Prostate gland (tissue), 2 donors: ENCODE measurements at regions not wholly inside any gene's neighbourhood (a gene's known extent, or its start where the extent isn't known, plus 50 kb on each side); places are given as distances from the start of the nearest gene placed in this dataset.

Experiments used
- DNase-seq: peaks from one replicate; pipeline ENCODE4 v3.0.0-alpha.2; 2019; ENCODE audit warnings: low spot score
- H3K27ac ChIP-seq, 2 donors: fragments of 200-600 bp; sonication (generic); 2 replicates each; pipeline ENCODE4 v1.5.1; 2017 to 2019
- H3K27me3 ChIP-seq: fragments of 200-600 bp; sonication (generic); replicated peaks from 2 replicates; pipeline ENCODE4 v1.5.1; 2019; ENCODE audit not compliant: insufficient read depth
- H3K36me3 ChIP-seq, 2 donors: fragments of 200-600 bp; sonication (generic); 1 replicate in 1 of 2; 2 replicates in 1 of 2; pipeline versions ENCODE4 v1.5.1 to v1.8.1; 2017 to 2019
- H3K4me1 ChIP-seq: fragments of 200-600 bp; sonication (generic); replicated peaks from 2 replicates; pipeline ENCODE4 v1.5.1; 2019
- H3K4me3 ChIP-seq, 2 donors: fragments of 200-600 bp; sonication (generic); 2 replicates each; pipeline ENCODE4 v1.5.1; 2017 to 2019
- H3K9me3 ChIP-seq: fragments of 200-600 bp; sonication (generic); 2 replicates; pipeline ENCODE4 v1.5.1; 2017
- POLR2A ChIP-seq: fragments of 450-650 bp; IDR thresholded peaks from one replicate; pipeline ENCODE4 v1.6.1; 2016; ENCODE audit warnings: antibody characterized with exemption, mild to moderate bottlenecking
- POLR2AphosphoS5 ChIP-seq: sonication (generic); formaldehyde crosslinking; IDR thresholded peaks from one replicate; pipeline ENCODE4 v1.6.1; 2017; ENCODE audit warnings: antibody characterized with exemption
- WGBS: methylation state at CpG from one replicate; pipeline ENCODE4 v1.1.5; 2018; 5-methylcytosine and 5-hydroxymethylcytosine counted together
- intact Hi-C: fragments of 100-400 bp; cut with DNase I; formaldehyde crosslinking; loops from one replicate; pipeline ENCODE4 v1.14.2; 2022
- TF ChIP-seq, protein P1 (sequence below), 4 experiments: fragments of 200-600 bp in 2 of 4; fragments of 450-650 bp in 2 of 4; sonication (generic) in 2 of 4; IDR thresholded peaks; 1 replicate in 3 of 4; 2 replicates in 1 of 4; pipeline ENCODE4 v1.5.1; 2016 to 2019; ENCODE audit warnings: antibody characterized with exemption in 4 of 4, mild to moderate bottlenecking in 2 of 4, moderate library complexity in 2 of 4

DNA sequence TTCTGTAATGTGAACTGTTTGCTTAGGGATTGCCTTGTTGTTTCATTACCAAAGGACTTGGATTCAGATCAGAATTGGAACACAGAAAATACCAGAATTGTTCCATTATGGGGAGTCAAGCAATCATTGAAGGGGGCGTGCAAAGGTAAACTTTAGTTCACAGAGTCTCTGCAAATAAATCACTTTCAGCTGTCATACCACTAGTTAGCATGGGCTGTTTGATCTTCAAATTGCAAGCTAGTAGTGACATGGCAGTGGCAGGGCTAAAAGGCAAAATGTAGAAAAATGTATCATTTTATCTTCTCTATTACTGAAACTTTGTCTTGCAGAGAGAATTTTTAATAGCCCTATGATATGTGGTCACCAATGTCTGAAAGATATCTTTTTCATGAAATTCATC is 483.2 kb upstream of the NRSN1 start:
- intact Hi-C loops = no loop called here
- Histone ChIP-seq H3K4me3 (no peak overlapping the region), H3K27ac (no peak overlapping the region), H3K27me3 (no peaks in the 10 kb centered on the region), H3K4me1 (no peaks in the 10 kb centered on the region), H3K36me3 (no peaks in the 10 kb centered on the region), H3K9me3 (no peaks in the 10 kb centered on the region)
- TF ChIP-seq POLR2AphosphoS5 (no peak), POLR2A (no peak)
- TF ChIP-seq, protein P1, sequence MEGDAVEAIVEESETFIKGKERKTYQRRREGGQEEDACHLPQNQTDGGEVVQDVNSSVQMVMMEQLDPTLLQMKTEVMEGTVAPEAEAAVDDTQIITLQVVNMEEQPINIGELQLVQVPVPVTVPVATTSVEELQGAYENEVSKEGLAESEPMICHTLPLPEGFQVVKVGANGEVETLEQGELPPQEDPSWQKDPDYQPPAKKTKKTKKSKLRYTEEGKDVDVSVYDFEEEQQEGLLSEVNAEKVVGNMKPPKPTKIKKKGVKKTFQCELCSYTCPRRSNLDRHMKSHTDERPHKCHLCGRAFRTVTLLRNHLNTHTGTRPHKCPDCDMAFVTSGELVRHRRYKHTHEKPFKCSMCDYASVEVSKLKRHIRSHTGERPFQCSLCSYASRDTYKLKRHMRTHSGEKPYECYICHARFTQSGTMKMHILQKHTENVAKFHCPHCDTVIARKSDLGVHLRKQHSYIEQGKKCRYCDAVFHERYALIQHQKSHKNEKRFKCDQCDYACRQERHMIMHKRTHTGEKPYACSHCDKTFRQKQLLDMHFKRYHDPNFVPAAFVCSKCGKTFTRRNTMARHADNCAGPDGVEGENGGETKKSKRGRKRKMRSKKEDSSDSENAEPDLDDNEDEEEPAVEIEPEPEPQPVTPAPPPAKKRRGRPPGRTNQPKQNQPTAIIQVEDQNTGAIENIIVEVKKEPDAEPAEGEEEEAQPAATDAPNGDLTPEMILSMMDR (IDR thresholded peaks at IDR 0.05) = no peak
- DNase-seq = no peak
- WGBS = 25% methylated on average over 1 of the region's 1 CpG

DNA sequence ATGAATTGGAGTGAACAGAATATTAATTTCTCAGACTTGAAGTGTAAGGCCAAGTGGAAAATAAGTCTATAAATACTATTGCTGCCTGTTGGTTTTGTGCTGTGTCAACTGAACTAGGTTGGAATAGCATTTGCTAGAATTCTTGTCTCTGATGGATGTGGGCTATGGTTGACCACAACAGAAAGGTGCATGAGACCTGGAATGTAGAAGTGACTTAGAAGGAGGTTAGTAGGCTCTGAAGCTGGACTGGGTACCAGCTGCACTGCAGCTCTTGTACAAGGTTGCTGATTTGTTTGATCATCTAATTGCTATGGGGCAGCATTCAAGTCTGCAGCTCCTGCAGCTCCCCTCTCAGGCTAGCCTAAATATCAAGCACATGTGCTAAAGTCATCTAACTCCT is 479.0 kb upstream of the NRSN1 start:
- Histone ChIP-seq H3K27me3 (no peaks in the 10 kb centered on the region), H3K9me3 (no peaks in the 10 kb centered on the region), H3K27ac (no peak overlapping the region), H3K36me3 (no peaks in the 10 kb centered on the region), H3K4me3 (no peak overlapping the region), H3K4me1 (peaks cover 10% of the 10 kb centered on the region)
- no peak for DNase-seq
- intact Hi-C loops = no loop called here
- TF ChIP-seq POLR2AphosphoS5 (no peak), POLR2A (no peak)
- TF ChIP-seq, protein P1 (IDR thresholded peaks at IDR 0.05) = no peak

DNA sequence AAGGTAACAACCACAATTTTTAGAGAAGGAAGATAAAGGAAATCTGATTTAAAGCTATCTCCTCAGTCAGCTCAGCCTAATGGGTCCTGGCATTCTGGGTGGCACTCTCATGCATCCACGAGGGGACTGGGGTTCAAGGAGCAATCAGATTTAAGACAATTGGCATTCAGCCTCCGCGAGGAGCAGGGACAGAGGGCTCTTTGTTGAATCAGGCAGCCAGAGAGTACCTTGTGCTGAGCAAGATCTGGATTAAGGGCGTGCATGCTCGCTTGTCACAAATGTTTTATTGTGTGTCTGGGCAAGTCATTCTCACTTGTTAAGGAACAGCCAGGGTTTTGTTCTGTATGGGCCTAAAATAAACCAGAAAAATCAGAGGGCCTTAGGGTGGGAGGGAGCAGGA is 475.3 kb upstream of the NRSN1 start:
- Histone ChIP-seq H3K36me3 (no peaks in the 10 kb centered on the region), H3K27ac (peak overlapping the region; percentile 35 to 46), H3K4me1 (peaks cover 10% of the 10 kb centered on the region), H3K4me3 (no peak overlapping the region), H3K27me3 (no peaks in the 10 kb centered on the region), H3K9me3 (no peaks in the 10 kb centered on the region)
- WGBS = 10% methylated on average over 5 of the region's 5 CpGs
- peak; percentile 32 for DNase-seq
- TF ChIP-seq POLR2AphosphoS5 (no peak), POLR2A (no peak)
- TF ChIP-seq, protein P1 (IDR thresholded peaks at IDR 0.05) = no peak
- intact Hi-C loops = no loop called here

DNA sequence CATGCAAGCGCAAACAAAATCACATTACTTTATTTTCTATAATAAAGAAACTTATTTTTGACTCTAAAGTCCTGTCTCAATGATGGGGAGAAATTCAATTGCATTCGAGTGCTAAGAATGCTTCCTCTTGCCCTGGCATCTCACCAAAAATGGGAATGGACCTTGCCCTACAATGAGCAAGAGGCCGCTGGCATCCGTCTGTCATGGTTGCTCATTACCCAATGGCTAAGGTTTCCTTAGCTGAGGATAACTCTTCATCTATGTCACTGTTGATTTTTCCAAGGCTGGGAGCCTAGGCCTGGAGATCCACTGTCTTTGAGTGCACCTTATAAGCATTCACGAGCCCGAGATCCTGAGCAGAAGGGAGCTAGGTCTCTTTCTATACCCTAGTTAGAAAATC is 471.3 kb upstream of the NRSN1 start:
- no peak overlapping the region for H3K4me3 ChIP-seq
- TF ChIP-seq POLR2A (no peak), POLR2AphosphoS5 (no peak)
- TF ChIP-seq, protein P1 (IDR thresholded peaks at IDR 0.05) = no peak
- WGBS = 78% methylated on average over 6 of the region's 6 CpGs
- no peak overlapping the region for H3K27ac ChIP-seq
- no peaks in the 10 kb centered on the region for H3K27me3 ChIP-seq
- H3K9me3 ChIP-seq = no peaks in the 10 kb centered on the region
- H3K4me1 ChIP-seq = peaks cover 10% of the 10 kb centered on the region
- H3K36me3 ChIP-seq = no peaks in the 10 kb centered on the region
- intact Hi-C loops = no loop called here
- no peak for DNase-seq

DNA sequence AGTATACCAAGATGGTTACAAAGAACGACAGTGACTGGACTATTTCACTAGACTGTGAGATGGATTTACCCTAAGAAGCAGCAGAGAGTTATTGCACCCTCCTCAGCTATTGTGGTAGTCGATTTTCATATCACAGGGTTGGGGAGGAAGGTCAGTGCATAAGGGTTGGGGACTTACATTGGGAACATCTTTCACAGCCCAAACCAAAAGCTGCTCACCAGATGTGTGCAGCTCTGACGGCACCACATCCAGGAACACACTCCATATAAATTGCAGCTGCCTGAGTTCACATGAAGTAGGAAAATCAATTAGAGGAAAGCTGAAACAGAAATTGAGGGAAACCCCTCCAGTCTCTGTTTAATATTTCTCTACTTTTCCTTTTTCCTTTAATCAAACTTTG is 470.5 kb upstream of the NRSN1 start:
- Histone ChIP-seq H3K27ac (no peak overlapping the region), H3K4me3 (no peak overlapping the region), H3K36me3 (no peaks in the 10 kb centered on the region), H3K4me1 (peaks cover 7% of the 10 kb centered on the region), H3K27me3 (no peaks in the 10 kb centered on the region), H3K9me3 (no peaks in the 10 kb centered on the region)
- DNase-seq = no peak
- WGBS = 68% methylated on average over 3 of the region's 3 CpGs
- TF ChIP-seq, protein P1 (IDR thresholded peaks at IDR 0.05) = no peak
- TF ChIP-seq POLR2A (no peak), POLR2AphosphoS5 (no peak)
- intact Hi-C loops = no loop called here
